PC-9 (cell line): ENCODE measurements at regions not wholly inside any gene's neighbourhood (a gene's known extent, or its start where the extent isn't known, plus 50 kb on each side); places are given as distances from the start of the nearest gene placed in this dataset.

Source experiments
- BruUV-seq: library from RNA; stranded (reverse); fragments of 400-500 nt; replicated peaks from 2 replicates; lab custom pipeline; 2021; lab: Mats Ljungman, UMichigan
- CTCF ChIA-PET: fragments of 300-600 bp; sonication (Branson Sonifier 250); formaldehyde crosslinking; loops from one replicate; lab custom pipeline; 2022; ENCODE audit warnings: antibody characterized with exemption; lab: Charles Lee
- POLR2A ChIA-PET: fragments of 300-600 bp; sonication (Branson Sonifier 250); formaldehyde crosslinking; loops from one replicate; lab custom pipeline; 2022; ENCODE audit warnings: antibody characterized with exemption; ENCODE audit not compliant: unreplicated experiment; lab: Charles Lee
- DNase-seq, 2 experiments: peaks; one replicate each; pipeline versions ENCODE4 v3.0.0 to v3.0.0-alpha.2; 2015 to 2022; ENCODE audit warnings: mixed read lengths in 1 of 2
- H2AFZ ChIP-seq: fragments of 200-600 bp; sonication (generic); 2 replicates; pipeline ENCODE4 v1.8.1; 2017; ENCODE audit warnings: antibody characterized with exemption
- H3F3A ChIP-seq: fragments of 200-600 bp; sonication (generic); 2 replicates; pipeline ENCODE4 v1.8.1; 2017; ENCODE audit warnings: antibody characterized with exemption, mild to moderate bottlenecking, low read depth; ENCODE audit not compliant: insufficient read depth
- H3K27ac ChIP-seq: fragments of 200-600 bp; sonication (generic); 2 replicates; pipeline ENCODE4 v1.6.1; 2016; ENCODE audit warnings: mixed run types
- H3K27me3 ChIP-seq: fragments of 200-600 bp; sonication (generic); 2 replicates; pipeline ENCODE4 v1.6.1; 2016; ENCODE audit warnings: low read depth, mixed run types; ENCODE audit not compliant: insufficient read depth
- H3K36me3 ChIP-seq: fragments of 200-600 bp; sonication (generic); 2 replicates; pipeline ENCODE4 v1.6.1; 2016; ENCODE audit warnings: low read depth, mixed run types
- H3K4me1 ChIP-seq: fragments of 200-600 bp; sonication (generic); replicated peaks from 2 replicates; pipeline ENCODE4 v1.6.1; 2016; ENCODE audit warnings: mixed run types; ENCODE audit not compliant: insufficient read depth
- H3K4me2 ChIP-seq: fragments of 200-600 bp; sonication (generic); 2 replicates; pipeline ENCODE4 v1.6.1; 2017; ENCODE audit warnings: mixed run types
- H3K4me3 ChIP-seq: fragments of 200-600 bp; sonication (generic); 2 replicates; pipeline ENCODE4 v1.6.1; 2016; ENCODE audit warnings: mixed run types
- H3K79me2 ChIP-seq: fragments of 200-600 bp; sonication (generic); 2 replicates; pipeline ENCODE4 v1.6.1; 2017; ENCODE audit warnings: low read depth, mixed run types
- H3K9me2 ChIP-seq: fragments of 200-600 bp; sonication (generic); 2 replicates; pipeline ENCODE4 v1.8.1; 2017; ENCODE audit warnings: mild to moderate bottlenecking; ENCODE audit not compliant: insufficient read depth
- H3K9me3 ChIP-seq: fragments of 200-600 bp; sonication (generic); 2 replicates; pipeline ENCODE4 v1.8.1; 2016; ENCODE audit warnings: low read depth; ENCODE audit not compliant: insufficient read depth
- H4K20me1 ChIP-seq: fragments of 200-600 bp; sonication (generic); 2 replicates; pipeline ENCODE4 v1.8.1; 2017; ENCODE audit not compliant: insufficient read depth
- CTCF ChIP-seq: fragments of 200-600 bp; sonication (generic); conservative IDR thresholded peaks from 2 replicates; pipeline ENCODE4 v1.6.1; 2017; ENCODE audit warnings: mixed run types, antibody characterized with exemption, mild to moderate bottlenecking, moderate library complexity
- EZH2 ChIP-seq: fragments of 200-600 bp; sonication (generic); IDR thresholded peaks from 2 replicates; pipeline ENCODE4 v1.8.0; 2017; ENCODE audit warnings: antibody characterized with exemption, low read depth
- intact Hi-C: fragments of 100-400 bp; cut with micrococcal nuclease; formaldehyde crosslinking; loops from one replicate; pipeline ENCODE4 v1.10.0; 2022; ENCODE audit not compliant: unreplicated experiment

- intact Hi-C loops: no loop called here
- Histone ChIP-seq H3K4me2 (no peak overlapping the region), H3K79me2 (no peaks in the 10 kb centered on the region), H3K27me3 (no peaks in the 10 kb centered on the region), H2AFZ (no peak overlapping the region), H3K9me3 (no peaks in the 10 kb centered on the region), H3K36me3 (no peaks in the 10 kb centered on the region), H4K20me1 (no peaks in the 10 kb centered on the region), H3K4me1 (no peaks in the 10 kb centered on the region), H3F3A (no peaks in the 10 kb centered on the region), H3K9me2 (0 out of 2 replicates have a peak, but pooled peaks cover 4% of the 10 kb centered on the region), H3K27ac (no peak overlapping the region), H3K4me3 (no peak overlapping the region)
- POLR2A ChIA-PET: no interaction called here
- DNase-seq: no peak
- TF ChIP-seq EZH2: no peak
- no peak for TF ChIP-seq CTCF
- CTCF ChIA-PET: no interaction called here
- no TSS peak for BruUV-seq
These were observed 525.3 kb upstream of the ZNF385D start for GRCh38 chr3:22276351-22276750.

- no peaks in the 10 kb centered on the region for H3F3A ChIP-seq
- H3K4me1 ChIP-seq: peaks cover 6% of the 10 kb centered on the region
- TF ChIP-seq EZH2 (no peak), CTCF (no peak)
- no peaks in the 10 kb centered on the region for H3K9me2 ChIP-seq
- BruUV-seq: no TSS peak
- no peaks in the 10 kb centered on the region for H3K27me3 ChIP-seq
- no peak overlapping the region for H3K27ac ChIP-seq
- DNase-seq: no peak
- no peak overlapping the region for H3K4me2 ChIP-seq
- H3K79me2 ChIP-seq: no peaks in the 10 kb centered on the region
- H3K9me3 ChIP-seq: no peaks in the 10 kb centered on the region; the same call in 1 of the 2 replicates
- no peak overlapping the region for H2AFZ ChIP-seq
- intact Hi-C loops: no loop called here
- H4K20me1 ChIP-seq: no peaks in the 10 kb centered on the region
- H3K4me3 ChIP-seq: no peak overlapping the region
- CTCF ChIA-PET: no interaction called here
- H3K36me3 ChIP-seq: no peaks in the 10 kb centered on the region
- POLR2A ChIA-PET: no interaction called here
These were observed 533.5 kb upstream of the ZNF385D start for GRCh38 chr3:22284559-22284958.

GRCh38 chr3:22288756-22289155, 537.7 kb upstream of the ZNF385D start:
- no peaks in the 10 kb centered on the region for H3K9me2 ChIP-seq
- ChIA-PET CTCF (no interaction called here), POLR2A (no interaction called here)
- H3K79me2 ChIP-seq: no peaks in the 10 kb centered on the region
- BruUV-seq: no TSS peak
- H3K4me1 ChIP-seq: peaks cover 6% of the 10 kb centered on the region
- H3K4me3 ChIP-seq: no peak overlapping the region
- H3K27me3 ChIP-seq: no peaks in the 10 kb centered on the region
- H3K27ac ChIP-seq: no peak overlapping the region
- intact Hi-C loops: no loop called here
- no peaks in the 10 kb centered on the region for H3K36me3 ChIP-seq
- H4K20me1 ChIP-seq: no peaks in the 10 kb centered on the region
- TF ChIP-seq EZH2 (no peak), CTCF (no peak)
- no peaks in the 10 kb centered on the region; the same call in 1 of the 2 replicates for H3K9me3 ChIP-seq
- DNase-seq: no peak
- H3K4me2 ChIP-seq: no peak overlapping the region
- no peaks in the 10 kb centered on the region for H3F3A ChIP-seq
- H2AFZ ChIP-seq: no peak overlapping the region
